HEK293T (cell line): ENCODE measurements at regions not wholly inside any gene's neighbourhood (a gene's known extent, or its start where the extent isn't known, plus 50 kb on each side); places are given as distances from the start of the nearest gene placed in this dataset.

Source experiments
- ARNT ChIP-seq: fragments of 450-650 bp; IDR thresholded peaks from 2 replicates; pipeline ENCODE4 v1.6.1; 2017; ENCODE audit warnings: mild to moderate bottlenecking
- BHLHE40 ChIP-seq: fragments of 450-650 bp; IDR thresholded peaks from 2 replicates; pipeline ENCODE4 v1.6.1; 2016; ENCODE audit warnings: mild to moderate bottlenecking, moderate library complexity, borderline replicate concordance
- ELF4 ChIP-seq: fragments of 450-650 bp; IDR thresholded peaks from 2 replicates; pipeline ENCODE4 v1.6.1; 2017; ENCODE audit warnings: antibody characterized with exemption
- FOXA1 ChIP-seq: fragments of 450-650 bp; IDR thresholded peaks from 2 replicates; pipeline ENCODE4 v1.6.1; 2016; ENCODE audit warnings: mild to moderate bottlenecking
- HDGF ChIP-seq: fragments of 450-650 bp; IDR thresholded peaks from 2 replicates; pipeline ENCODE4 v1.6.1; 2017; ENCODE audit warnings: antibody characterized with exemption, borderline replicate concordance
- NFRKB ChIP-seq: fragments of 450-650 bp; IDR thresholded peaks from 2 replicates; pipeline ENCODE4 v1.6.1; 2016; ENCODE audit warnings: mild to moderate bottlenecking, moderate library complexity
- PKNOX1 ChIP-seq: fragments of 450-650 bp; IDR thresholded peaks from 2 replicates; pipeline ENCODE4 v1.6.1; 2016
- SP1 ChIP-seq: fragments of 450-650 bp; IDR thresholded peaks from 2 replicates; pipeline ENCODE4 v1.6.1; 2017
- SUZ12 ChIP-seq: fragments of 450-650 bp; IDR thresholded peaks from 2 replicates; pipeline ENCODE4 v1.6.1; 2016; ENCODE audit warnings: mild to moderate bottlenecking
- TARDBP ChIP-seq: fragments of 450-650 bp; IDR thresholded peaks from 2 replicates; pipeline ENCODE4 v1.6.1; 2016
- ZNF384 ChIP-seq: fragments of 450-650 bp; IDR thresholded peaks from 2 replicates; pipeline ENCODE4 v1.6.1; 2016

- TF ChIP-seq SP1: no peak
- no peak for TF ChIP-seq TARDBP
- TF ChIP-seq HDGF: no peak
- TF ChIP-seq NFRKB: no peak
- no peak for TF ChIP-seq SUZ12
- no peak for TF ChIP-seq BHLHE40
- TF ChIP-seq ELF4: no peak
- no peak for TF ChIP-seq FOXA1
- TF ChIP-seq ZNF384: no peak
- no peak for TF ChIP-seq ARNT
- no peak for TF ChIP-seq PKNOX1
Measured at GRCh38 chr7:50178166-50178565, 85.1 kb upstream of the ZPBP start.
